ENCODE measurements at regions not wholly inside any gene's neighbourhood (a gene's known extent, or its start where the extent isn't known, plus 50 kb on each side); places are given as distances from the start of the nearest gene placed in this dataset.
A peak's percentile ranks its signal among the peaks of the same experiment; 100 is the strongest.
"Not testable (repeated sequence)": the region's sequence is repeated elsewhere in the genome, so short reads cannot be mapped to it uniquely, and the experiment has no call there.

DNA sequence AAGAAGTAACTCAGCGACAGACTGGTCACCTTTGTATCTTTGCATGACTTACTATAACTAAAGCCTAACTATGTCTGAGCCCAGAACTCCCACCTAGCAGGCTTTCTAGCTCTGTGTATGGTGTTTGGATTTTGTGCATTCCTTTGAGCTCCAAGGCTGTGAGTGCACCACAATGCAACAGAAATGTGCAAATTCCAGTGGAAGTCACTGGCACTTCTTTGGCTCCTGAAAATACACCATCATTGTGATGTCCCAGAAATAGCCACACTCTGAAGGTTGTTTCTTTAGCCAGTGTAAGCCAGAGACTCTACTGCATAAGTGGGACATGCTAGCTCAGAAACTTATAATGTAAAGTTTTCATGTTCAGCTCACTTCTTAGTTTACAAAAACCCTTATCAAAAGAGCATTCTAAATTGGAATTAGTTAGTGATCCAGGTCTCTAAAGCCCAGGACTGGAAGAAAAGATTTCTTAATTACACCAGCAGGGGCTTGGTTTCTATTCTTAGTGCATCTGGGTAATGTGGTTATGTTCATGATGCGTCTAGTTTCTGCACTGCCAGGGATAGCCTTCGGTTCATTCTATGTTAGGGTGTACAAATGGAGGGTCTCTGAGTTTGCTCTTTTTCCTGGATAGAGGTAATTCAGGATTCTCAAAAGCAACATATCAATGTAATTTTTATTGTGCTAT is 1239.5 kb upstream of the ZEB2 start:
- DNase-seq (ENCODE audit: low read depth, low spot score), result no peak

DNA sequence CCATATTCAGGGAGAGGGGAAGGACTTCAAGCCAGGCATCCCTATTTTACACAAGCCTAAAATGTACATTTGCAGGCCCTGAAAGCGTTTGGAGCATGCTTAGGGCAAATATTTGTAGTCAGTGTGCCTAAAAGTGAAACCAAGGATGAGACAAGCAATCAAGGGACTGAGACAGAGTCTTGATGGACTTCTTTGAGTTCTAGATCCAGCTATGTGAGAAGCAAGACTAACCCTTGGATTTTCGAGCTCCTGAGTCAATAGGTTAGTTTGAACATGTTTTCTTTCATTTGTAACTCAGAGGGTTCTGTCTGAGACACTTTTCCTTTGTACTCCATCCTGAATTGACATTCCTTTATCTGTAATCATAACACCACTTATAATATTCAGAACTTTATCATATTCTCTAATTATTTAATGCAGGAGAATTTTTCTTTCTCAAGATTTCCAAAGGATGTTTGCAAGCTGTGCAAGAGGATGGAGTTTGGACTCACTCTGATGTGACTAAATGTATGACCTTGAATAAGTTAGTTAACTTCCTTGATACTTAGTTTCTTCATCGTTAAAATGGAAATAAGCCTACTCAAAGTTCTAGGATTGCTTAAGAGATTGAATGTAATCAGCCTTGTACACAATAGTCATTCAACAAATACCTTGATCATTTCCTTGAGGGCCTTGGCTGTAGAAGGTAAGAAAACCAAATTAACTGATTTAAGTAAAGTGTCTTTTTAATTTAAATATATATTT is 1237.8 kb upstream of the ZEB2 start:
- no peak for DNase-seq (ENCODE audit: low read depth, low spot score)

- no peak for DNase-seq (ENCODE audit: low read depth, low spot score)
These were observed 1235.3 kb upstream of the ZEB2 start for GRCh38 chr2:145755019-145755837.

DNA sequence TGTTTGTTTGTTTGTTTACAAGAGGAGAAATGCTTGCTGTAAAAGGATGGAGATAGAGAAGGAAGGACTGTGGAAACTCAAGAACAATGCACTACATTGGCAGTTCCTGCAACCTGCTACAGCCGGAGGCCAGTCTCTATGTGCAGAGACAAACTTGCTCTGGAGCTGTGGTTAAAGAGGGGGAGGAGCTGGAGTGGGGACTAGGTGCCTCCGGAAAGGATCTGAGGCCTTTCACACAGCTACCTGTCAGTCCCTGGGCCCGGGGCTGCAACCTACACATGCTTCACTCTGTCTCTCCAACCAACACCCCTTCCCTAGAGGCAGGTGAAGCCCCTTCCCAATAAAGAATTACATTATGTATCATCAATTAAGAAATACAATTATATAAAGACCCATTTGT is 1234.0 kb upstream of the ZEB2 start:
- no peak for DNase-seq (ENCODE audit: low read depth, low spot score)

GRCh38 chr2:145753041-145753608 is 1233.2 kb upstream of the ZEB2 start:
- no peak for DNase-seq (ENCODE audit: low read depth, low spot score)

GRCh38 chr2:145752091-145752806 is 1232.3 kb upstream of the ZEB2 start:
- peak; percentile 20 for DNase-seq (ENCODE audit: low read depth, low spot score)

- DNase-seq (ENCODE audit: low read depth, low spot score), result peak; percentile 50
These were observed 1231.7 kb upstream of the ZEB2 start for GRCh38 chr2:145751629-145752028.

- no peak for DNase-seq (ENCODE audit: low read depth, low spot score)
These were observed 1231.2 kb upstream of the ZEB2 start for GRCh38 chr2:145751155-145751554.

- DNase-seq (ENCODE audit: low read depth, low spot score), result no peak
These were observed 1230.7 kb upstream of the ZEB2 start for GRCh38 chr2:145750612-145751011.

DNA sequence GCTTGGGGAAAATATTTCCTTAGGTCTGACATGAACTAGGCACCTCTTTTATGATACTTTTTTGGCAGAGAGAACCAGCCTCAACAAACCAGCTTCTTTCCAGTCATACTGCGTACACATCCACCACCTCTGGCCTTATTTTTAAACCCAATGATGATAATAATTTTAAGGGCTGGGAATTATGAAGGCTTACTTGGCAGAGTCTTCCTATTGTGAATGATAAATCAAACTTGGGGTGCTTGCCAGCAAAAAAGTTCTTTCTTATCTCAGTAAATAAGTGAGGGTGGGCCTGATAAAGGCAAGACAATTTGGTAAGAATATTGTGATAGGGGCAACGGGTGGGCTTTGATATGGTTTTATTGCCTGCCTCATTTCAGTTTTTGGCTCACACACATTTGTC is 1230.2 kb upstream of the ZEB2 start:
- no peak for DNase-seq (ENCODE audit: low read depth, low spot score)

- DNase-seq (ENCODE audit: low read depth, low spot score), result no peak
These were observed 1229.6 kb upstream of the ZEB2 start for GRCh38 chr2:145749556-145749955.

- DNase-seq (ENCODE audit: low read depth, low spot score), result no peak
These were observed 1229.0 kb upstream of the ZEB2 start for GRCh38 chr2:145748927-145749326.

GRCh38 chr2:145747715-145748114 is 1227.8 kb upstream of the ZEB2 start:
- DNase-seq (ENCODE audit: low read depth, low spot score), result no peak

GRCh38 chr2:145745387-145745721 is 1225.4 kb upstream of the ZEB2 start:
- not testable (repeated sequence) for DNase-seq (ENCODE audit: low read depth, low spot score)

GRCh38 chr2:145744541-145745386 is 1224.8 kb upstream of the ZEB2 start:
- DNase-seq (ENCODE audit: low read depth, low spot score), result no peak

DNA sequence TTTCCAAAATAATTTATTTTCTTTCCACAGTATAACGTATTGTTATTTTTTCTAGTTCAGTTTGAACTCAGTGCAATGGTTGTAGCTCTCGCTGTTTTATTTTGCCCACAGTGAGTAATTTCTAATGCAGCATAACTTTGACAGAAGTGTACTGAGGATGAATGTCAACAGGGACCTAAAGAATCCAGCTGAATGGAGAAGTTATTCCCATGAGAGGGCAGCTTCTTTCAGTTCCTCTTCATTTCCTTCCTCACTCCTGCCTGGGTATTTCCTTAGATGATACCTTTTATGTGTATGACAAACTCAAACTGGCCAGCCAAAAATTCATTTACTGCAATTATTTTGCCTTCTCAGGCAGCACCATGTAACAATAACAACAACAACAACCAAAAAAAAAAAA is 1223.1 kb upstream of the ZEB2 start:
- DNase-seq (ENCODE audit: low read depth, low spot score), result no peak

DNA sequence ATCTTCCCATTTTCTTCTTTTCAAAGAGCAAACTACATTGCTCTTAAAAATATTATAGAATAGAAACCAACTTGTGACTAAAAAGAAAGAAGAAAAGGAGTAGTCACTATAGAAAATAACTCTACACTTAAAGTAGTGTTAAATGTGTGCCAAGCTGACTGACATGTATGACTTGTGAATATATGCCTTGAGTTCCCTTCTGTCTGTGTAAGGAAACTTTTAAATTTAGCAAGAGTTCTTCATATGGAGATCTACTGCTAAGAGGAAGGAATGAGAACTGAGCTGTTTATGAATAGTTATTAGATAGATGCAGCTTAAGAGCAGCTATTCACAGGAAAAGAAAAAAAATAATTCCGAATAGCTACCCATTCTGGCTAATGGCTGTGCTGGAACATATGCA is 1221.7 kb upstream of the ZEB2 start:
- DNase-seq (ENCODE audit: low read depth, low spot score), result no peak

GRCh38 chr2:145741181-145741580 is 1221.3 kb upstream of the ZEB2 start:
- no peak for DNase-seq (ENCODE audit: low read depth, low spot score)

DNA sequence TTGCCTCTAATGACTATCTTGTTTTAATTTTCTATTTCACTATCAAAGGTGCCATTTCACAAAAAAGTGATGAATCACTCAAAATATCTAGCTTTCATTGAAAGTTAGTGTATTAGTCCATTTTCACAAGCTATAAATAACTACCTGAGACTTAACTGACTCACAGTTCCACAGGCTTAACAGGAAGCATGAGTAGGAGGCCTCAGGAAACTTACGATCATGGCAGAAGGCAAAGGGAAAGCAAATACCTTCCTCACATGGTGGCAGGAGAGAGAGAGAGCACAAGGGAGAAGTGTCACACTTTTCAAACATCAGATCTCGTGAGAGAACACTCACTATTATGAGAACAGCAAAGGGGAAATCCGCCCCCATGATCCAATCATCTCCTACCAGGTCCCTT is 1220.4 kb upstream of the ZEB2 start:
- no peak for DNase-seq (ENCODE audit: low read depth, low spot score)

GRCh38 chr2:145739681-145740080 is 1219.8 kb upstream of the ZEB2 start:
- no peak for DNase-seq (ENCODE audit: low read depth, low spot score)

GRCh38 chr2:145736871-145737270 is 1217.0 kb upstream of the ZEB2 start:
- no peak for DNase-seq (ENCODE audit: low read depth, low spot score)
